Hindlimb muscle (tissue), 1 donor: ENCODE measurements at regions not wholly inside any gene's neighbourhood (a gene's known extent, or its start where the extent isn't known, plus 50 kb on each side); places are given as distances from the start of the nearest gene placed in this dataset.
"Not testable (repeated sequence)": the region's sequence is repeated elsewhere in the genome, so short reads cannot be mapped to it uniquely, and the experiment has no call there.

Source experiments
- DNase-seq: peaks from one replicate; pipeline ENCODE4 v3.0.0-alpha.2; 2013

GRCh38 chr5:104171958-104172690 lies 609.5 kb upstream of the NUDT12 start:
- no peak for DNase-seq

DNA sequence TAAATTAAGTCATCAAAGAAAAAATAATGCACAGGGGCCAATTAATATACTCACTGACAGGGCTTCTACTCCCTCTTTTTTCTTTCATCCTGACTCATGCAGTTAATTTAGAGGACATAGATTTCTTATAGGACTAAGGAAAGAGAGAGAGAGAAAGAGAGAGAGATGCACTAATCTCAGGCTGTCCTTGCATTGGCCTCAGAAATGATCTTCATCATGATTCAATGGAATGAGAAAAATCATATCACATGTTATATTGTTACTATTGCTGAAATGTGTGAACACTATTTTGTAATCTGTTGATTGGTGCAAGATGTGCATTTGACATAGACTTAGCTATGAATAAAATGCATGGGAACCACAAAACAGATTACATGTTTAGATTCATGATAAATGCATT lies 608.3 kb upstream of the NUDT12 start:
- DNase-seq = no peak

DNA sequence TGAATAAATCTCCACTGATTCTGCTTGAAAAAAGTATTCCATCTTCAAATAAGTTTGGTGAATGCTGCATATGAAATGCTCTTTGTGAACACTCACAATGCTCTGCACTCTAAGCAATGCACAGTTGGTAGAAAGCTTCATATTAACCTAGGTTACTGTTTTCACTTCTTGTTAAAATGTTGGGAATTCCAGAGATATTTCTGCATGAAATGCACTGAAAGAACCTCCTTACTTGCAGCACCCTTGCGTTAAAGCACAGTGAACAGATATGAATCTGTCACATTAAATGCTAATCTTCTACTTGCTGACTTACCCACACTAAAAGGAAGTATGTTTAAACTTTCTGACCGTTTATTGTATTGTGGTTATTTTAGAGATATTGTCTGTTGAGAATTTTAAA lies 584.1 kb upstream of the NUDT12 start:
- no peak for DNase-seq

- DNase-seq = no peak
Observed at GRCh38 chr5:104139840-104140239, 577.3 kb upstream of the NUDT12 start.

- no peak for DNase-seq
Observed at GRCh38 chr5:104130320-104130719, 567.7 kb upstream of the NUDT12 start.

- DNase-seq = no peak
Observed at GRCh38 chr5:104128348-104128747, 565.8 kb upstream of the NUDT12 start.

GRCh38 chr5:104126980-104127379 lies 564.4 kb upstream of the NUDT12 start:
- DNase-seq = no peak

- no peak for DNase-seq
Observed at GRCh38 chr5:104119529-104119928, 556.9 kb upstream of the NUDT12 start.

GRCh38 chr5:104111632-104112031 lies 549.0 kb upstream of the NUDT12 start:
- no peak for DNase-seq

DNA sequence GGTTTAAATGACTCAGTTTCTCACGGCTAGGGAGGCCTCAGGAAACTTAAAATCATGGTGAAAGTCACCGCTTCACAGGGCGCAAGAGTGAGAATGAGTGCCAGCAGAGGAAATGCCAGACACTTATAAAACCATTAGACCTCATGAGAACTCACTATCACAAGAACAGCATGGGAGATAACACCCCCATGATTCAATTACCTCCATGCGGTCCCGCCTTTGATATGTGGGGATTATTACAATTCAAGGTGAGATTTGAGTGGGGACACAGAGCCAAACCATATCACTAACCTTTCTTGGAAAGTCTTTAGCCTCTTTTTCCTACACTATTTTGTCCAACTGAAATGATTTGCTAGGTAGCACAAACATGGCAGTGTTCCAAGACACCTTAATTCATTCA lies 533.9 kb upstream of the NUDT12 start:
- no peak for DNase-seq

DNA sequence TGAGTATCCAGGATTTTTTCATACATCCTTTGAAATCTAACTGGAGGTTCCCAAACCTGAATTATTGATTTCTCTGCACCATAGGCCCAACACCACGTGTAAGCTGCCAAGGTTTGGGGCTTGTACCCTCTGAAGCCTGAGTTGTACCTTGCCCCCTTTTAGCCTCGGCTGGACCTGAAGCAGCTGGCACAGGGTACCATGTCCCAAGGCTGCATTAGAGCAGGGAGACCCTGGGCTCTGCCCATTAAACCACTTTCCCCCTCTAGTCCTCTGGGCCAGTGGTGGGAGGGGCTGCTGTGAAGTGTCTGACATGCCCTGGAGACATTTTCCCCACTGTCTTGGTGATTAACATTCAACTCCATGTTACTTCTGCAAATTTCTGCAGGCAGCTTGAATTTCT lies 532.9 kb upstream of the NUDT12 start:
- DNase-seq = no peak

- DNase-seq = no peak
Observed at GRCh38 chr5:104088876-104089778, 526.5 kb upstream of the NUDT12 start.

GRCh38 chr5:104084896-104085295 lies 522.3 kb upstream of the NUDT12 start:
- DNase-seq = no peak

GRCh38 chr5:104082754-104083153 lies 520.2 kb upstream of the NUDT12 start:
- DNase-seq = no peak

- no peak for DNase-seq
Observed at GRCh38 chr5:104081232-104081631, 518.6 kb upstream of the NUDT12 start.

DNA sequence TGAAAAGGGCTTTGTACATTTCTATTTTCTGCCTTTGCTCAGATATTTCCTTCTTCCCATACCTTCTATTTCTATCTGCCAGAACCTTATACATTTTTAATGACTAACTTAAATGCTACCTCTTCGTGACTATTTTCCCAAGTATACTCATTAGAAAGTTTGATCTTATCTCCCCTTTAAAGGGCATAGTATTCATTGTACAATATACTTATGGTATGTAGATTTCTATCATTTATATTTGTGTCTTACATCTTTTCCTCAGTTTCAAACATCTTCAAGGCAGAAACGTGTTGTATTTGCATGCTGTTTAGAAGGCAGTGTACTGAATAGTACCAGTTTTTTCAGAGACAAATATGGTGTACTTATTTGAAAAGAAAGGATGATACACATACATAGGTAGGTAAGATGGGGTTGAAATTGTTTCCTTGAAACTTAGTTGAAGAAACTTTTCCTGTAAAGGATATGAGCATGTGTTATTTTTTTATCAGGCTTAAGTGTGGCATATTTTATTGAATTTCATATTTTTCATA lies 518.1 kb upstream of the NUDT12 start:
- no peak for DNase-seq

DNA sequence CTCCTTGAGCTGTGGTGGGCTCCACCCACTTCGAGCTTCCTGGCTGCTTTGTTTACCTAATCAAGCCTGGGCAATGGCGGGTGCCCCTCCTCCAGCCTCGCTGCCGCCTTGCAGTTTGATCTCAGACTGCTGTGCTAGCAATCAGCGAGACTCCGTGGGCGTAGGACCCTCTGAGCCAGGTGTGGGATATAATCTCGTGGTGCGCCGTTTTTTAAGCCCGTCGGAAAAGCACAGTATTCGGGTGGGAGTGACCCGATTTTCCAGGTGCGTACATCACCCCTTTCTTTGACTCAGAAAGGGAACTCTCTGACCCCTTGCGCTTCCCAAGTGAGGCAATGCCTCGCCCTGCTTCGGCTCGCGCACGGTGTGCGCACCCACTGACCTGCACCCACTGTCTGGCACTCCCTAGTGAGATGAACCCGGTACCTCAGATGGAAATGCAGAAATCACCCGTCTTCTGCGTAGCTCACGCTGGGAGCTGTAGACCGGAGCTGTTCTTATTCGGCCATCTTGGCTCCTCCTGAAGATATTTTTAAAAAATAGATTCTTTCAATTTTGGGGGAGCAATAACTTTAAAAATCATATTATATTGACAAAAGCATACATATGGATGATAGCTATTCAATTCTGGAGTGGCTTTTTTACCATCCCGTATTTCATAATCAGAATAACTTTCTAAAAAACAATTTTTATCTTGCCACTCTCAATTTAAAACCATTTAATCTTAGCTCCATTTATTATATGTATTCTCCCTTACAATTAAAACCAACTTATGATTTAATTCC lies 517.5 kb upstream of the NUDT12 start:
- DNase-seq = not testable (repeated sequence)

- DNase-seq = no peak
Observed at GRCh38 chr5:104071887-104072286, 509.3 kb upstream of the NUDT12 start.

- no peak for DNase-seq
Observed at GRCh38 chr5:104062621-104063377, 500.2 kb upstream of the NUDT12 start.

- DNase-seq = no peak
Observed at GRCh38 chr5:104061707-104062106, 499.1 kb upstream of the NUDT12 start.

- DNase-seq = no peak
Observed at GRCh38 chr5:104053353-104053649, 490.7 kb upstream of the NUDT12 start.
